ENCODE measurements at regions not wholly inside any gene's neighbourhood (a gene's known extent, or its start where the extent isn't known, plus 50 kb on each side); places are given as distances from the start of the nearest gene placed in this dataset.

DNA sequence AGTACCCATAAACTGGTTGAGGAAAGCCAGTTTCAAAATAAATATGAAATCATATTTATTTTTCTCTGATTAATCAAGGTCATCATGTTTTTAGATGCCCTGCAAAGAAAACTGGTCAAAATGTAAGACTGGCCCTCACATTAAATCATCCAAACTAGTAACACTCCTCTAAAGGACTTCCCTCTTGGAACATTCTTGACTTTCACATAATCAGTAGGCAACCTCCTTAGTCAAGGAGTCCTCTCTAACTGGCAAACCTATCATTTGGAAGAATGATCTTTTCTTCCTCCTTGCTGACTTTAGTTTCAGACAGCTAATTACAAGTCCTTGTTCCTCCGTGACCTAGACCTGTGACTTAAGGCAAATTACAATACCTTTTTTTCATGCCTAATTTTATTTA lies 82.5 kb upstream of the DCBLD2 start:
- Histone ChIP-seq H3K4me3 (replicated peaks in 1 of 3; ENCODE audit: insufficient read depth in 1 of 3, low read depth in 2 of 3, low read length in 3 of 3) (no peak overlapping the region), H3K79me2 (ENCODE audit: insufficient read depth, low read length) (no peaks in the 10 kb centered on the region), H3K4me1 (ENCODE audit: insufficient read depth, low read length) (no peaks in the 10 kb centered on the region), H4K20me1 (ENCODE audit: insufficient read depth, low read length) (no peaks in the 10 kb centered on the region), H3K36me3 (replicated peaks in 1 of 2; ENCODE audit: control insufficient read depth in 1 of 2, insufficient read depth in 2 of 2, low read length in 2 of 2) (no peaks in the 10 kb centered on the region), H3K27ac (ENCODE audit: extremely low read length, insufficient read depth, low read length) (no peak overlapping the region), H3K4me2 (ENCODE audit: low read depth, low read length) (no peak overlapping the region), H3K9ac (ENCODE audit: insufficient read depth, low read depth, low read length) (no peak overlapping the region), H2AFZ (ENCODE audit: low read length) (no peak overlapping the region), H3K9me3 (ENCODE audit: low read length) (no peaks in the 10 kb centered on the region), H3K27me3 (ENCODE audit: control insufficient read depth in 1 of 2, insufficient read depth in 2 of 2, low read length in 2 of 2) (no peaks in the 10 kb centered on the region)
- in situ Hi-C loops (cut with HindIII; ENCODE audit: extremely low pct_ligation_motif_present, low pct_unique_long_range_greater_than_20kb) (no loop called here), intact Hi-C loops (cut with micrococcal nuclease; ENCODE audit: unreplicated experiment) (no loop called here)
- ChIA-PET CTCF (ENCODE audit: low intra/inter-chr PET ratio, low total read pairs) (no interaction called here), POLR2A (no interaction called here)
- FAIRE-seq (no peak), ATAC-seq (no peak), DNase-seq (ENCODE audit: low spot score) (no peak)
- BruUV-seq (replicated peaks) = no TSS peak
- no peak for TF ChIP-seq HNRNPL (IDR thresholded peaks at IDR 0.05; ENCODE audit: low read depth, low read length)
- no peak for TF ChIP-seq YEATS4 (CRISPR knock-in tag; IDR thresholded peaks at IDR 0.05; ENCODE audit: borderline replicate concordance)
- no peak for TF ChIP-seq ZNF430 (CRISPR knock-in tag; IDR thresholded peaks at IDR 0.05)
- TF ChIP-seq, protein P1, sequence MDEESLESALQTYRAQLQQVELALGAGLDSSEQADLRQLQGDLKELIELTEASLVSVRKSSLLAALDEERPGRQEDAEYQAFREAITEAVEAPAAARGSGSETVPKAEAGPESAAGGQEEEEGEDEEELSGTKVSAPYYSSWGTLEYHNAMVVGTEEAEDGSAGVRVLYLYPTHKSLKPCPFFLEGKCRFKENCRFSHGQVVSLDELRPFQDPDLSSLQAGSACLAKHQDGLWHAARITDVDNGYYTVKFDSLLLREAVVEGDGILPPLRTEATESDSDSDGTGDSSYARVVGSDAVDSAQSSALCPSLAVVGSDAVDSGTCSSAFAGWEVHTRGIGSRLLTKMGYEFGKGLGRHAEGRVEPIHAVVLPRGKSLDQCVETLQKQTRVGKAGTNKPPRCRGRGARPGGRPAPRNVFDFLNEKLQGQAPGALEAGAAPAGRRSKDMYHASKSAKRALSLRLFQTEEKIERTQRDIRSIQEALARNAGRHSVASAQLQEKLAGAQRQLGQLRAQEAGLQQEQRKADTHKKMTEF (CRISPR knock-in tag; IDR thresholded peaks at IDR 0.05) = no peak
- no peak for TF ChIP-seq ZNF441 (CRISPR knock-in tag; IDR thresholded peaks at IDR 0.05; ENCODE audit: borderline replicate concordance)
- no peak for TF ChIP-seq ZNF225 (CRISPR knock-in tag; IDR thresholded peaks at IDR 0.05)
- TF ChIP-seq ZNF605 (CRISPR knock-in tag; IDR thresholded peaks at IDR 0.05) = no peak
- 87% methylated on average over 1 of the region's 1 CpG for WGBS (ENCODE audit: low lambda C conversion rate)

GRCh38 chr3:98982351-98982750 lies 80.9 kb upstream of the DCBLD2 start:
- Histone ChIP-seq H3K27ac (ENCODE audit: extremely low read length, insufficient read depth, low read length) (no peak overlapping the region), H3K79me2 (ENCODE audit: insufficient read depth, low read length) (no peaks in the 10 kb centered on the region), H3K4me2 (ENCODE audit: low read depth, low read length) (no peak overlapping the region), H3K9me3 (ENCODE audit: low read length) (no peaks in the 10 kb centered on the region), H3K27me3 (ENCODE audit: control insufficient read depth in 1 of 2, insufficient read depth in 2 of 2, low read length in 2 of 2) (no peaks in the 10 kb centered on the region), H3K4me3 (replicated peaks in 1 of 3; ENCODE audit: insufficient read depth in 1 of 3, low read depth in 2 of 3, low read length in 3 of 3) (no peak overlapping the region), H3K9ac (ENCODE audit: insufficient read depth, low read depth, low read length) (no peak overlapping the region), H3K4me1 (ENCODE audit: insufficient read depth, low read length) (peaks cover 15% of the 10 kb centered on the region), H4K20me1 (ENCODE audit: insufficient read depth, low read length) (no peaks in the 10 kb centered on the region), H3K36me3 (replicated peaks in 1 of 2; ENCODE audit: control insufficient read depth in 1 of 2, insufficient read depth in 2 of 2, low read length in 2 of 2) (no peaks in the 10 kb centered on the region), H2AFZ (ENCODE audit: low read length) (no peak overlapping the region)
- ATAC-seq (no peak), FAIRE-seq (no peak), DNase-seq (ENCODE audit: low spot score) (no peak)
- ChIA-PET POLR2A (no interaction called here), CTCF (ENCODE audit: low intra/inter-chr PET ratio, low total read pairs) (no interaction called here)
- BruUV-seq (replicated peaks) = TSS peak; percentile 73
- intact Hi-C loops (cut with micrococcal nuclease; ENCODE audit: unreplicated experiment) = no loop called here
- 19% methylated on average over 2 of the region's 2 CpGs for WGBS (ENCODE audit: low lambda C conversion rate)
- in situ Hi-C loops (cut with HindIII; ENCODE audit: extremely low pct_ligation_motif_present, low pct_unique_long_range_greater_than_20kb) = no loop called here
- no peak for TF ChIP-seq TMF1 (CRISPR knock-in tag; IDR thresholded peaks at IDR 0.05; ENCODE audit: low read depth)
- TF ChIP-seq CCAR2 (optimal IDR thresholded peaks at IDR 0.05; ENCODE audit: low read depth, low read length) = no peak
- TF ChIP-seq TCF7 (IDR thresholded peaks at IDR 0.05; ENCODE audit: low read depth) = no peak
- no peak for TF ChIP-seq ZNF615 (CRISPR knock-in tag; IDR thresholded peaks at IDR 0.05; ENCODE audit: borderline replicate concordance)
- TF ChIP-seq NFKB2 (CRISPR knock-in tag; IDR thresholded peaks at IDR 0.05; ENCODE audit: borderline replicate concordance) = no peak
- no peak for TF ChIP-seq IRF1 (CRISPR knock-in tag; IDR thresholded peaks at IDR 0.05; ENCODE audit: low read depth)
- no peak for TF ChIP-seq ZNF75D (CRISPR knock-in tag; IDR thresholded peaks at IDR 0.05; ENCODE audit: borderline replicate concordance)
- no peak for TF ChIP-seq PRPF4 (IDR thresholded peaks at IDR 0.05; ENCODE audit: low read depth, low read length, poor library complexity, severe bottlenecking)
- TF ChIP-seq, protein P2, sequence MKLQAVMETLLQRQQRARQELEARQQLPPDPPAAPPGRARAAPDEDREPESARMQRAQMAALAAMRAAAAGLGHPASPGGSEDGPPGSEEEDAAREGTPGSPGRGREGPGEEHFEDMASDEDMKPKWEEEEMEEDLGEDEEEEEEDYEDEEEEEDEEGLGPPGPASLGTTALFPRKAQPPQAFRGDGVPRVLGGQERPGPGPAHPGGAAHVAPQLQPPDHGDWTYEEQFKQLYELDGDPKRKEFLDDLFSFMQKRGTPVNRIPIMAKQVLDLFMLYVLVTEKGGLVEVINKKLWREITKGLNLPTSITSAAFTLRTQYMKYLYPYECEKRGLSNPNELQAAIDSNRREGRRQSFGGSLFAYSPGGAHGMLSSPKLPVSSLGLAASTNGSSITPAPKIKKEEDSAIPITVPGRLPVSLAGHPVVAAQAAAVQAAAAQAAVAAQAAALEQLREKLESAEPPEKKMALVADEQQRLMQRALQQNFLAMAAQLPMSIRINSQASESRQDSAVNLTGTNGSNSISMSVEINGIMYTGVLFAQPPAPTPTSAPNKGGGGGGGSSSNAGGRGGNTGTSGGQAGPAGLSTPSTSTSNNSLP (IDR thresholded peaks at IDR 0.05; ENCODE audit: low read depth, low read length) = no peak
- no peak for TF ChIP-seq HDAC1 (CRISPR knock-in tag; IDR thresholded peaks at IDR 0.05)
- no peak for TF ChIP-seq NR2C2 (CRISPR knock-in tag; IDR thresholded peaks at IDR 0.05; ENCODE audit: borderline replicate concordance)

All from HepG2 (cell line).